Stomach (tissue), 4 donors: ENCODE measurements at regions not wholly inside any gene's neighbourhood (a gene's known extent, or its start where the extent isn't known, plus 50 kb on each side); places are given as distances from the start of the nearest gene placed in this dataset.

Experiments
- EP300 ChIP-seq: sonication (generic); formaldehyde crosslinking; IDR thresholded peaks from one replicate; pipeline ENCODE4 v1.6.1; 2017; ENCODE audit warnings: antibody characterized with exemption
- TF ChIP-seq, protein P1 (sequence below), 7 experiments: fragments of 450-650 bp in 4 of 7; fragments of 200-600 bp in 3 of 7; sonication (generic) in 3 of 7; IDR thresholded peaks; one replicate each; pipeline ENCODE4 v1.5.1; 2016 to 2019; ENCODE audit warnings: antibody characterized with exemption in 7 of 7, control low read depth in 2 of 7, mild to moderate bottlenecking in 1 of 7

DNA sequence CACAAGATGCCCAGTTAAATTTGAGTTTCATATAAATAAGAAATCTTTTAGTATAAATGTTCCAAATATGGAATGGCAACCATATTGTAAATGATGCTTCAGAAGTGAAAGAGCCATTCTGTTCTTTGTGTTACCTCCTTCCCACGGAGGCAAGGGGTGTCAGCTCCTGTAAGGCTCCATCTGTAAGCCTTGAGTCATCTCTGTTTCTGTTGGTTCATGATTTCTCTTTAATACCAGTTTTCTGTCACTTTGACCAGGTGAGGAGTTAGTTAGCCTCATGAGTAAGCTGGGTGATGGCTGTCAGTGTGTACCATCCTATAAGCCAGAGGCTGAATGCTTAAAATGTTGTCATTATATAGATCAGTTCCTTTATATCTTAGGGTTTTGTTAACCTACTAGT, 61.9 kb downstream of the TMEM30B start:
- TF ChIP-seq, protein P1, sequence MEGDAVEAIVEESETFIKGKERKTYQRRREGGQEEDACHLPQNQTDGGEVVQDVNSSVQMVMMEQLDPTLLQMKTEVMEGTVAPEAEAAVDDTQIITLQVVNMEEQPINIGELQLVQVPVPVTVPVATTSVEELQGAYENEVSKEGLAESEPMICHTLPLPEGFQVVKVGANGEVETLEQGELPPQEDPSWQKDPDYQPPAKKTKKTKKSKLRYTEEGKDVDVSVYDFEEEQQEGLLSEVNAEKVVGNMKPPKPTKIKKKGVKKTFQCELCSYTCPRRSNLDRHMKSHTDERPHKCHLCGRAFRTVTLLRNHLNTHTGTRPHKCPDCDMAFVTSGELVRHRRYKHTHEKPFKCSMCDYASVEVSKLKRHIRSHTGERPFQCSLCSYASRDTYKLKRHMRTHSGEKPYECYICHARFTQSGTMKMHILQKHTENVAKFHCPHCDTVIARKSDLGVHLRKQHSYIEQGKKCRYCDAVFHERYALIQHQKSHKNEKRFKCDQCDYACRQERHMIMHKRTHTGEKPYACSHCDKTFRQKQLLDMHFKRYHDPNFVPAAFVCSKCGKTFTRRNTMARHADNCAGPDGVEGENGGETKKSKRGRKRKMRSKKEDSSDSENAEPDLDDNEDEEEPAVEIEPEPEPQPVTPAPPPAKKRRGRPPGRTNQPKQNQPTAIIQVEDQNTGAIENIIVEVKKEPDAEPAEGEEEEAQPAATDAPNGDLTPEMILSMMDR (IDR thresholded peaks at IDR 0.05), result no peak
- no peak for TF ChIP-seq EP300
